Neural cell (in vitro differentiated cells): ENCODE measurements at regions not wholly inside any gene's neighbourhood (a gene's known extent, or its start where the extent isn't known, plus 50 kb on each side); places are given as distances from the start of the nearest gene placed in this dataset.

Source experiments
- H2AFZ ChIP-seq: fragments of 200-600, 300-800 bp; sonication (generic), shearing (Covaris generic); 2 replicates; pipeline ENCODE4 v1.6.0; 2014; ENCODE audit warnings: low read depth, mild to moderate bottlenecking, antibody characterized with exemption, low read length, moderate library complexity
- H3F3A ChIP-seq: fragments of 200-600 bp; shearing (Covaris generic); 2 replicates; pipeline ENCODE4 v1.6.1; 2016; ENCODE audit warnings: mild to moderate bottlenecking, moderate library complexity, mixed read lengths, antibody characterized with exemption, low read length; ENCODE audit not compliant: insufficient read depth, poor library complexity, severe bottlenecking
- H3K27ac ChIP-seq: fragments of 200-600, 300-800 bp; sonication (generic), shearing (Covaris generic); 2 replicates; pipeline ENCODE4 v1.5.1; 2014; ENCODE audit warnings: mild to moderate bottlenecking, low read length, moderate library complexity
- H3K27me3 ChIP-seq: fragments of 300-800, 200-600 bp; sonication (generic), shearing (Covaris generic); 2 replicates; pipeline ENCODE4 v1.6.0; 2014; ENCODE audit warnings: mild to moderate bottlenecking, low read depth, low read length, moderate library complexity; ENCODE audit not compliant: insufficient read depth
- H3K36me3 ChIP-seq: fragments of 300-800, 200-600 bp; sonication (generic), shearing (Covaris generic); 2 replicates; pipeline ENCODE4 v1.5.1; 2014; ENCODE audit warnings: mild to moderate bottlenecking, antibody characterized with exemption, low read length, moderate library complexity; ENCODE audit not compliant: insufficient read depth
- H3K4me2 ChIP-seq: fragments of 300-800, 200-600 bp; sonication (generic), shearing (Covaris generic); 2 replicates; pipeline ENCODE4 v1.6.0; 2014; ENCODE audit warnings: mild to moderate bottlenecking, low read length
- H3K4me3 ChIP-seq: fragments of 300-800, 200-600 bp; sonication (generic), shearing (Covaris generic); 2 replicates; pipeline ENCODE4 v1.5.1; 2014; ENCODE audit warnings: mild to moderate bottlenecking, low read length, moderate library complexity
- H3K79me2 ChIP-seq: fragments of 200-600 bp; shearing (Covaris generic); replicated peaks from 2 replicates; pipeline ENCODE4 v1.6.0; 2014; ENCODE audit warnings: mild to moderate bottlenecking, low read length, moderate library complexity; ENCODE audit not compliant: insufficient read depth
- H3K9ac ChIP-seq: fragments of 300-800, 200-600 bp; sonication (generic), shearing (Covaris generic); 2 replicates; pipeline ENCODE4 v1.6.1; 2016; ENCODE audit warnings: mild to moderate bottlenecking, low read length, mixed read lengths
- H3K9me2 ChIP-seq: fragments of 200-600 bp; shearing (Covaris generic); 2 replicates; pipeline ENCODE4 v1.6.1; 2016; ENCODE audit warnings: mild to moderate bottlenecking, low read length, mixed read lengths; ENCODE audit not compliant: insufficient read depth
- H3K9me3 ChIP-seq: fragments of 200-600, 300-800 bp; sonication (generic), shearing (Covaris generic); 2 replicates; pipeline ENCODE4 v1.6.1; 2016; ENCODE audit warnings: mild to moderate bottlenecking, mixed run types, low read length, moderate library complexity, mixed read lengths
- H4K20me1 ChIP-seq: fragments of 200-600 bp; shearing (Covaris generic); 2 replicates; pipeline ENCODE4 v1.6.1; 2016; ENCODE audit warnings: mild to moderate bottlenecking, mixed run types; ENCODE audit not compliant: insufficient read depth
- CTCF ChIP-seq: fragments of 450-650 bp; IDR thresholded peaks from 2 replicates; pipeline ENCODE4 v1.5.1; 2014; ENCODE audit warnings: antibody characterized with exemption, mild to moderate bottlenecking, moderate library complexity; ENCODE audit not compliant: poor library complexity, severe bottlenecking
- EP300 ChIP-seq: fragments of 450-650 bp; conservative IDR thresholded peaks from 2 replicates; pipeline ENCODE4 v1.6.1; 2014; ENCODE audit warnings: antibody characterized with exemption, mild to moderate bottlenecking, moderate library complexity; ENCODE audit not compliant: poor library complexity, severe bottlenecking
- EZH2 ChIP-seq: fragments of 200-600, 300-800 bp; shearing (Covaris generic), sonication (generic); IDR thresholded peaks from 2 replicates; pipeline ENCODE4 v1.6.1; 2014; ENCODE audit warnings: antibody characterized with exemption, low read length, borderline replicate concordance, mild to moderate bottlenecking; ENCODE audit not compliant: insufficient read depth, poor library complexity, severe bottlenecking
- MXI1 ChIP-seq: fragments of 450-650 bp; conservative IDR thresholded peaks from 2 replicates; pipeline ENCODE4 v1.6.1; 2014; ENCODE audit warnings: antibody characterized with exemption, mild to moderate bottlenecking; ENCODE audit not compliant: poor library complexity, severe bottlenecking
- POLR2AphosphoS5 ChIP-seq: IDR thresholded peaks from 2 replicates; pipeline ENCODE4 v1.6.1; 2012
- RAD21 ChIP-seq: fragments of 450-650 bp; conservative IDR thresholded peaks from 2 replicates; pipeline ENCODE4 v1.6.1; 2014; ENCODE audit warnings: antibody characterized with exemption, mild to moderate bottlenecking, moderate library complexity
- SMC3 ChIP-seq: fragments of 450-650 bp; conservative IDR thresholded peaks from 2 replicates; pipeline ENCODE4 v1.6.1; 2014; ENCODE audit warnings: antibody characterized with exemption, mild to moderate bottlenecking, moderate library complexity; ENCODE audit not compliant: poor library complexity
- TAF1 ChIP-seq: IDR thresholded peaks from 2 replicates; pipeline ENCODE4 v1.6.1; 2012; ENCODE audit warnings: low read depth
- TF ChIP-seq, protein P1 (sequence below): IDR thresholded peaks from 2 replicates; pipeline ENCODE4 v1.6.1; 2012; ENCODE audit warnings: borderline replicate concordance

DNA sequence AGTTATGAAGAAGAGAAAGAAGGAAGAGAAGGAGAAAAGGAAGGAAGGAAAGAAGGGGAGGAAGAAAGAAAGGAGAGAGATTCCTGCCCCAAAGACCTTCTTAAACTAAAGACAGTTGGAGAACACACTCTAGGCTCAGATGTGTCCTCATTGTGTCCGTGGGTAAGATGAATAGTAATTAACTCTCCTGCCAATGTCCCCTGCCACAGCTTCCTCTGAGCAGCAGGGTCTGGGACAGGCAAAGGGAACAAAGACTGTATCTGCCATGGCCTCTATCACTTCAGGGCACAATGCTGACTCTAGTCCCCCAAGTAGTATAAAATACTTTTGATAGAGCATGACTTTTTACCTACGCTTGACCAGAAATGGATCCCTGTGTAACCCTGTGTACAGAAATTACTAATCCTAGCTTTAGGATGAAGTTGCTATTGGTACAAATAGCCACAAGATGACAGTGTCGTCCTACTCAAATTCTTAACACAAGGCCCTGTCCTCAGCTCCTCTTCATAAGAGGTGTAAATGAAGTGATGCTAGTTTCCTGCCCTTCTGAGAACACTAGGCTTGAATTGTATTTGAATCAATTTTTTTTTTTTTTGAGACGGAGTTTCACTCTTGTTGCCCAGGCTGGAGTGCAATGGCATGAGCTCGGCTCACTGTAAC lies 186.2 kb upstream of the GPR12 start:
- no peaks in the 10 kb centered on the region for H4K20me1 ChIP-seq
- H3K36me3 ChIP-seq, result no peaks in the 10 kb centered on the region
- no peaks in the 10 kb centered on the region for H3K9me3 ChIP-seq
- H3K79me2 ChIP-seq, result no peaks in the 10 kb centered on the region
- no peak overlapping the region for H3K27ac ChIP-seq
- no peaks in the 10 kb centered on the region for H3K9me2 ChIP-seq
- no peak overlapping the region for H3K4me2 ChIP-seq
- no peak overlapping the region for H3K9ac ChIP-seq
- H3K4me3 ChIP-seq, result no peak overlapping the region
- no peaks in the 10 kb centered on the region for H3K27me3 ChIP-seq
- TF ChIP-seq SMC3 (peak; percentile 81), MXI1 (no peak), RAD21 (peak; percentile 79), EZH2 (no peak), EP300 (no peak), TAF1 (no peak), CTCF (peak; percentile 71), POLR2AphosphoS5 (no peak)
- TF ChIP-seq, protein P1, sequence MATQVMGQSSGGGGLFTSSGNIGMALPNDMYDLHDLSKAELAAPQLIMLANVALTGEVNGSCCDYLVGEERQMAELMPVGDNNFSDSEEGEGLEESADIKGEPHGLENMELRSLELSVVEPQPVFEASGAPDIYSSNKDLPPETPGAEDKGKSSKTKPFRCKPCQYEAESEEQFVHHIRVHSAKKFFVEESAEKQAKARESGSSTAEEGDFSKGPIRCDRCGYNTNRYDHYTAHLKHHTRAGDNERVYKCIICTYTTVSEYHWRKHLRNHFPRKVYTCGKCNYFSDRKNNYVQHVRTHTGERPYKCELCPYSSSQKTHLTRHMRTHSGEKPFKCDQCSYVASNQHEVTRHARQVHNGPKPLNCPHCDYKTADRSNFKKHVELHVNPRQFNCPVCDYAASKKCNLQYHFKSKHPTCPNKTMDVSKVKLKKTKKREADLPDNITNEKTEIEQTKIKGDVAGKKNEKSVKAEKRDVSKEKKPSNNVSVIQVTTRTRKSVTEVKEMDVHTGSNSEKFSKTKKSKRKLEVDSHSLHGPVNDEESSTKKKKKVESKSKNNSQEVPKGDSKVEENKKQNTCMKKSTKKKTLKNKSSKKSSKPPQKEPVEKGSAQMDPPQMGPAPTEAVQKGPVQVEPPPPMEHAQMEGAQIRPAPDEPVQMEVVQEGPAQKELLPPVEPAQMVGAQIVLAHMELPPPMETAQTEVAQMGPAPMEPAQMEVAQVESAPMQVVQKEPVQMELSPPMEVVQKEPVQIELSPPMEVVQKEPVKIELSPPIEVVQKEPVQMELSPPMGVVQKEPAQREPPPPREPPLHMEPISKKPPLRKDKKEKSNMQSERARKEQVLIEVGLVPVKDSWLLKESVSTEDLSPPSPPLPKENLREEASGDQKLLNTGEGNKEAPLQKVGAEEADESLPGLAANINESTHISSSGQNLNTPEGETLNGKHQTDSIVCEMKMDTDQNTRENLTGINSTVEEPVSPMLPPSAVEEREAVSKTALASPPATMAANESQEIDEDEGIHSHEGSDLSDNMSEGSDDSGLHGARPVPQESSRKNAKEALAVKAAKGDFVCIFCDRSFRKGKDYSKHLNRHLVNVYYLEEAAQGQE, result no peak
- no peaks in the 10 kb centered on the region for H3F3A ChIP-seq
- H2AFZ ChIP-seq, result no peak overlapping the region

GRCh38 chr13:26943748-26944147 lies 183.2 kb upstream of the GPR12 start:
- no peak for TF ChIP-seq CTCF
- no peak for TF ChIP-seq EZH2
- TF ChIP-seq POLR2AphosphoS5, result no peak
- TF ChIP-seq RAD21, result no peak
- TF ChIP-seq SMC3, result no peak
- TF ChIP-seq EP300, result no peak
- TF ChIP-seq TAF1, result no peak
- no peak overlapping the region for H3K4me3 ChIP-seq

More at GRCh38 chr13:26943748-26944147, 183.2 kb upstream of the GPR12 start:
- H3K9ac ChIP-seq, result no peak overlapping the region
- no peaks in the 10 kb centered on the region for H3K79me2 ChIP-seq
- no peaks in the 10 kb centered on the region for H3F3A ChIP-seq
- H3K4me2 ChIP-seq, result no peak overlapping the region
- no peaks in the 10 kb centered on the region for H3K9me2 ChIP-seq
- H3K36me3 ChIP-seq, result no peaks in the 10 kb centered on the region
- no peaks in the 10 kb centered on the region for H3K27me3 ChIP-seq
- no peaks in the 10 kb centered on the region for H3K9me3 ChIP-seq
- H2AFZ ChIP-seq, result no peak overlapping the region
- no peaks in the 10 kb centered on the region for H4K20me1 ChIP-seq
- H3K27ac ChIP-seq, result no peak overlapping the region
